HG03575 (cell line): ENCODE measurements at regions not wholly inside any gene's neighbourhood (a gene's known extent, or its start where the extent isn't known, plus 50 kb on each side); places are given as distances from the start of the nearest gene placed in this dataset.

ENCODE experiments used
- ATAC-seq: cut with Tn5 transposase; IDR thresholded peaks from one replicate; pipeline ENCODE4 v1.9.1; 2021; ENCODE audit not compliant: unreplicated experiment, insufficient number of reproducible peaks, low FRiP score; ENCODE audit errors: extremely low read depth

DNA sequence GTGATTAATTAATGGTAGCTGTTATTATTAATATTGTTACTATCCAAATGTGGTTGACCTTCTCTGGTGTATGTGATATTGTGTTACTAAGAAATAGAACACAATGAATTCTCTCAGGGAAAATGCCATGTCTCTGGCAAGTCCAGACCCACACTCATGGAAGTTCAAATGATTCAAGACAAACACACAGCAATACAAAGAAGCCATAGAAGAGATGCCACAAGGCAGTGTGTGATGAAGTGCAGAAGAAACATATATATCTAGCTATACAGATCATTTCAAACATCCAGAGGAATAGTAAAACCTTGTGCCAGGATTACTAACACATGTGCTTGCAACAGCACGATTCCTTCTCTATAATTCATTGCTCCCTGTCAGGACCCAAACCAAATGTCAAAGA lies 93.1 kb upstream of the SOD3 start:
- no peak for ATAC-seq

DNA sequence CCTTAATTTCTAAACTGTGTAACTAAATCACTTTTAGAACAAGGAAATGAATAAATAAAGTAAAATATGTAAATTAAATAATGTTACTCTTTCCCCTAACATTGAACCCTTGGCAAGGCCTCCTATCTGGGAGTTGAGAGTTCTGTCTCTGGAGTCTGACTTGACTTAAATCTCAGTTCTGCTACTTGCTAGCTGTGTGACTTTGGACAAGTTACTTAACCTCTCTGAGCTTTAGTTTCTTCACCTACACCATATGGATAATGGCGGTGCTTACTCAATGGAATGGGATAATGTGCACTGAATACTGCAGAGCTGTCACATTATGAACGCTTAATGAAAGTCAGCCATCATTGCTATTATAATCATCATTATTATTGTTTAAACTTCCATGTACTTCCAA lies 92.1 kb upstream of the SOD3 start:
- no peak for ATAC-seq

DNA sequence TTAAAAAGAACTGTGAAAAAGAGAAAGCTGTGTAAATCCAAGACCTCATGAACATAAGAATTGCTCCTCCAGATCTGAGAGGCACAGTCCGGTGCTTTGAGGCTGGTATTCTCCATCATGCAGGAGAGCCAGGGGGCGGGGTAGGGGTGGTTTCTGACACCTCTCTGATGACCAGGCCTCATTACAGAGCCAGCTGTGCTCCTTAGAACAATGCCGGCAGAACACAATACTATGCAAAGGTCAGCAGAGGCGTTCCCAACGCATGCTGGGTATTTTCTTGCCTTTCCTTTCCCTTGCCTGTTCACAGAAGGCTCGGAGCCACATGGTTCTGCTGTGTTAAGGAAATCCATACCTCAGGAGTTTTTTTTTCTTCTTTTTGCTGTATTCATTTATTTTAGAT lies 91.2 kb upstream of the SOD3 start:
- ATAC-seq, result no peak

DNA sequence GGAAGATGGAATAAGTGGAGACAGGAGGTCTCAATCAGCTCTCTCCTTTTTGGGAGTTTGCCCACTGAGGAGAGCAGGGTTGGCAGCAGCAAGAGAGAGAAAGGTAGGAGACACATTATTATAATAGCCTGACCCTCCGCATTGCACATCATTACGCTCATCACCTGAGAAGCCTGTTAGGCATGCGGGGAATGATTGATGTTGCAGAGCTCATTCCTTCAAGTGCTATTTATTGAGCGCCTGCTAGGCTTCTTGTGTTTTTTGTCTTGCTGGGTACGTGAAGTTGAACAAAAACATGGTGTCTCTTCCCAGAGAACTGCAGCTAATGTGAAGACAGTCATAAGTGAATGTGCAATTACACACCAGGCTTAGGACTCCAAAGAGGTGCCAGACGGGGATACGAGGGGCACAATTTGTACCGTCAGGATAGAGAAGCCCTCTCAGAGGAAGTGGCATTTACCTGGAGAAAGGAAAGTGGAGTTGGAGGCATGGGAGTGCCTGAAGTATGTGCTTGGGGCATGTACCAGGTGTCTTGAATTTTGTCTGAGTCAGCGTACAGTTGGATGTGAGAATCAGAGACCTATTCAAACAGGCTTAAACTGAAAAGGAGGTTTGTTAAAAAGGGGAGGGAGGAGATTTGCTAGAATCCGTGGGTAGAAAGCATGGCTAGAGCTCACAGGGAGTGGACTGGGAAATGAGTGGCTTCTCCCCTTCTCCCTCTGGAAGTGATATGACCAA lies 90.2 kb upstream of the SOD3 start:
- no peak for ATAC-seq

DNA sequence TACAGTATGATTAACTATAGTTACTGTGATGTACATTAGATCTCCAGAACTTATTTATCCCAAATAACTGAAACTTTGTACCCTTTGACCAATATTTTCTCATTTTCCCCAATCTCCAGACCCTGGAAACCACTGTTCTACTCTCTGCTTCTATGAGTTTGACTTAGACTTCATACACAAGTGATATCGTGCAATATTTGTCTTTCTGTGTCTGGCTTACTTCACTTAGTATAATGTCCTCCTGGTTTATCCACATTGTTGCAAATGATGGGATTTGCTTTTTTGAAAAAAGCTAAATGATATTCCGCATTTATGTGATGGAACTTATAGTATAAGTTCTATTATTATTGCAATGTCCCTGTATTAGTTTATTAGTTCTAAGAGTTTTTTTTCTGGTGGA lies 81.8 kb upstream of the SOD3 start:
- ATAC-seq, result no peak

DNA sequence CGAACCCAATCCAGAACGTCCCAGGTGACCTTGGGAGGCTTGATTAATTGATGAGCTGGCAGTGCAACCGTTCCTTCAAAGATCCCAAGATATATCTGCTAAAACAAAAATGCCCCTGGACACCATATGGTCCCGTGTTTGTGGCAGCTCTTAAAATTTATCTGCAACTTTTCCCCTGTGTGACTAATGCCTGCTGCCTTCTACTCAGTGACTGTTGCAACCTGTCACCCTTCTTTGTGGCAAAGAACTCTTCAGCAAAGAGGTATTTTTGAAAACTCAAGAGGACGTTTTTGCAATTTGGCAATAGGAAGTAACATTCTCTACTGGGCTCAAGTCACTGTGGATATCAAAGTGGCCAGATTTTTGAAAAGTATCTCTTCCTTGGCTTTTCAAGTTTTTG lies 75.8 kb upstream of the SOD3 start:
- ATAC-seq, result no peak

DNA sequence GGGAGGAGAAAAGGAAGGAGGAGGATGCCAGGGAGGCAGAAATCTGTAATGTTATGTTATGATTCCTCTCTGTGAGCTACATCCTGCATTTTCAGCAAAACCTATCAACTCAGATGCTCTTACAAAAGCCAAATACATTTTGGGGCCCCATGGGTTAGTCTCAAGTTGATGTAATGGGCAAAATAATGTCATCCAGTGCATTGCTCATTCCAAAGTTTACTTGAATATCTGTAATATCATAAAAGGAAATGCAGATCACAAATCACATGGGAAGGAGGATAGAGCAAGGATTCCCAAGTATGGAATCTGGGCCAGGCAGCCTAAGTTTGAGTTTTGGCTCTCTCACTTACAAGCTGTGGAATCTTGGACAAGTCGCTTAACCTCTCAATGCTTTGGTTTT lies 74.9 kb upstream of the SOD3 start:
- ATAC-seq, result no peak

DNA sequence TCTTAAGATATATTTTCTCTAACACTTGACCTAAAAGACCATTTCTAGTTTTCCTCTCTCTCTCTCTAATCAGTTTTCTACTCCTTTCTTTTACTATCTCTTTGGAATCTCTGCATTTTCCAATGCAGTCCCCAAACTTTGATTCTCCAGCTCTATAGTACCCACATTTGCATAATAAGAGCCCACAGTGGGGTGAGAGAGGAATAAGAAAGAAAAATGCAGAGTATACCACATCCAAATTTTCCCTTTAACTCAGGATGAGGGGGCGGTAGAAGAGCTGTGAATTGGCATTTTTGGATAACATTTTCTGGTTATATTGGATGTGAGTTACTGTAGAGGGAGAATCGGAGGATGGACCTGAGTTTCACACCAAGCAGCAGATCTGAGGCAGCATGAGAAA lies 74.4 kb upstream of the SOD3 start:
- no peak for ATAC-seq

DNA sequence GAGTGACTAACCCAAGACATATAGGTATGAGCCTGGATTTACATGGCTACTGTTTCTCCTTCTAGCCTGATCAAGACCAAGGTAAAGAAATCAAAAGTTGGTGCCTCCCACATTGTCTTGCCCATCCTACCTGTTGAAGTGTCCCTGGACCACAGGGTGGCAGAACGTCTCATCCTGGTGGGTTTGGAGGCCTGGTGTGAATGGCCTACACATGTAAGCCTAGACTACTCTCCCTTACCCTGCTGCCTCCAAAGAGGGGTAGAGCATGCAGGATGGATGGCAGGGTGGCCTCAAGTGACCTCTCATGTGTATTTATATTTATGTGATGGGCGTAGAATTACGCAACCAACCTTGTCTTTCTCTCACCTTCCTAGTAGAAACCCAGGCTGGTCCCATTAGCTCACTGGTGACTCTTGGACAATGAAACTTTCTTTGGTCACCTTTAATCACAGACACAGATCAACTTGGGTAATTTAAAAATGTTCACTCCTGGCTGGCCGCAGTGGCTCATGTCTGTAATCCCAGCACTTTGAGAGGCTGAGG lies 73.3 kb upstream of the SOD3 start:
- no peak for ATAC-seq

DNA sequence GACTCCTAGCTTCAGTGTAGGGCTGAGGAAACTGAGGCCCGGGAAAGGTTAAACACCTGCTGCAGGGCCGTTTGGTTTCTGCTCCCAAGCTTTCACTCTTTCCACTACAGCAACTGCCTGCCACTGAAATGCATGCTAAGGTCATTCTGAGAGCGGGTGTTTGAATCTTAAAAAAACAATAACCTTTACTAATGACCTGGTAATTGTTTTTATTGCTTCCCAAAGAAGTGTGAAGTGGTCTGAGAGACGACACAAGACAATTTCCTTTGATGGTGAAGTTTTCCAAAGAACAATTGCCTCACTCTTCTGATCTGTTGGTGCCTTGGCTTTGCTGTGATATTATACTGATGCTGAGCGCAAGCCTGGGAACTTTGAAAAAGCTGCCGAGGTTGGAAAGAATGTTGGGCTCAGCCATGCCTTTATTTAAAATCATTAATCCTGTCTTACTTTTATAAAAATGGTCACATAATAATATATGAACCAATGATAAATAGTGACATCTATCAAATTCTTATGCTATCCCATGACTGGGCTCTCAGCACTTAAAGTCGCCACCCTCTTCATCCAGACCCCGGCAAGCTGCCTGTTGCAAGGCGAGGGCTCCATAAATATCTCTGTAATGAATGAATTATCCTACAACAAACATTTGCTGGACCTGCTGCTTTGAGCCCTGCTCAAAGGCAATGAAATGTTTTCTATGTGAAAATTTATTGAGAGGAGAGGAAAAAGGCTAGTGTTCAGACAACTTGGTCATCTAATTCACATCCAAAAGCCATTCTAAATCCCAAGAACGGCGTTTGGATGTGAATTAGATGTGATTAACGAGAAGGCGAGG lies 67.8 kb upstream of the SOD3 start:
- no peak for ATAC-seq

DNA sequence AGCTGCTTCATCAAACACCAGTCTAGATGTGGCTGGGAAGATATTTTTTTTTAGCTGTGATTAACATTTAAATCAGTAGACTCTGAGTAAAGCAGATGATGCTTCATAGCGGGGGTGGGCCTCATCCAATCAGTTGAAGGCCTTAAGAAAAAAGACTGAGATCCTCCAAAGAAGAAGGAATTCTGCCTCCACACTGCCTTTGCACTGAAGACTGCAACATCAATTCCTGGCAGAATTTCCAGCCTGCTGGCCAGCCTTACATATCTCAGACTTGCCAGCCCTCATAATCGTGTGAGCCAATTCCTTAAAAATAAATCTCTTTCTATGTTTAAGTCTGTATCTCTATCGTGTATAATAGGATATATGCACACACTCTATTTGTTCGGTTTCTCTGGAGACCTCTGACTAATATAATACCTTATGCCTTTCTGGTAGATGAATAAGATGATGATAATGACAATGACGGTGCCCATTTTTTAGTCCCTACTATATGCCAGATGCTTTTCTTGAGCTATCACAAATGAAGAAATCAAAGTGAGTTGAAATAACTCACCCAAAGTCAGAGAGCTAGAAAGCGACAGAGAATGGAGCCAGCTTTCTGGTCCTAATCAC lies 66.1 kb upstream of the SOD3 start:
- ATAC-seq, result no peak

DNA sequence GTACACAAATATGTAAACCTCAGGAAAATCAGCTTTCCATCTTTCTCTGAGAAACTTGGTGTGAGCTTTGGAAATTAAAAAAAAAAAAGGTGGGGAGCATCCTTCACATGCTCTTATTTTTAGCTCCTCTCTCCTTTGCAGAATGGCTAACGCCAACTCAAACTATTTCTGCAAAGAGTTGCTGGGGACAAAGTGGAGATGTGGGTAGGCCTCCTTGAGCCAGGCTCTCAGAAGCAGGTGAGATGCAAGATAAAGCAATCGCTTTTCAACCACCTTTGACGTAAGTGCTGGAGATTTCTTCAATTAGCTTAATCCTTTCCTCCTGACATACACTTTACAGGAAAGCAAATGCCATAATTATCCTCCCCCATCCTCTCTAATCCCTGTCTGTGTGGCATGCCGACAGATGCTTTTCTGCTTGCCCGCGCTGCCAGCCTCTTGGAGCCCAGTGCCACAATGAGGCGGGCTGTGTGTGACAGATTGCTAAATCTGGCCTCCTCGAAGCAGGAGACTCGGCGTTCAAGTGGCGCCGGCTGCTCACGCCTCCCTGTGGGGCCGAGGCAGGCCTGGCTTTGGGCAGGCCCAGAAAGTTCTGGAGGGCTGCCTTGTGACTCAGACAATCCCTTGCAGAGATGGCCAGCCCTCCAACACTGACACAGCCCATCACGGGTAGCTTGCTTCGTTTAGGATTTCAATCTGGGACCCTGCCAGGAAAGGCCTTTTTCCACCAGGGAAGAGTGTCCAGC lies 64.9 kb upstream of the SOD3 start:
- ATAC-seq, result no peak

DNA sequence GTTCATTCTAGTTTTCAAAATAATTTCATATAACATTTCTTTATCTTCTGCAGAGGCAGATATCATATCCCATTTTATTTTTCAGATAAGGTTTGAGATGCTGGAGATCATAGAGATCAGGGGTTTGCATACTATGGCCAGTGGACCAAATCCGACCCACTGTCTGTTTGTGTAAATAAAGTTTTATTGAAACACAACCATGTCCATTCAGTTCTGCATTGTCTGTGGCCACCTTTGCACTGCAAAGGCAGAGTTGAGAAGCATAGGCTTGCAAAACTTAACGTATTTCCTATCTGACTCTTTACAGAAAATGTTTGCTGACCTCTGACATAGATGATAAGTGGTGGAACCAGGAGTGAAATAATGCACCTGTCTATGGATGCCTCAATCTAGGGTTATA lies 63.9 kb upstream of the SOD3 start:
- ATAC-seq, result no peak

DNA sequence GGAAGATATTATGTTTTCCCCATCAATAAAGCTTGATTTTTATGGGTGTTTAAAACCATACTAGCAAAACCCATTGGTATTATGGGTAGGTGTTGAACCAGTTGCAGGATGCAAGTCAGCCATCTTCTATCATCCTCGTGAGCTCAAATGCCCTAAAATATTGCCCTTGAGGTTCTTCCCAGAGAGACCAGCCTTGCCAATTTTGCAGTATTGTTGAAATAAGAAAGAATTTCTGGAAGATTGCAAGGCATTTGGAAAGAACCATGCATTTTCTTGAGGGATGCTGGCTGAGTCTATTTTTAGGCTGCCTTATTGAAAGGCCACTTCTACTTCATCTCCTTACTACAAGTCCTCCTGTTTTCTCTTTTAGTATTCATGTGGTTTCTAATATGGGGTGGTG lies 60.9 kb upstream of the SOD3 start:
- ATAC-seq, result no peak

DNA sequence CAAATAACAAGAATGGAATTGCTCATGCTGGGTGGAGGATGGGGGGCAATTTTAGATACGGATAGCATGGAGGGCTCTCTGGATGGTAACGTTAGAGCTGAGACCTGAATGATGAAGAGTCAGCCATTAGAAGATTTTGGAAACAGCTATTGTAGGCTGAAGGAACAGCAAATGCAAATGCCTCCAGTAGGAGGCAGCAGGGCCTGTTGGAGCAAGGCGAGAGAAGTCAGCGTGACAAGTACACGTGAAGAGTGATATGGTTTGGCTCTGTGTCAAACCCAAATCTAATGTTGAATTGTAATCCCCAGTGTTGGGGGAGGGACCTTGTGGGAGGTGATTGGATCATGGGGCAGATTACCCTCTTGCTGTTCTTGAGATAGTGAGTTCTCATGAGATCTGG lies 59.3 kb upstream of the SOD3 start:
- no peak for ATAC-seq

DNA sequence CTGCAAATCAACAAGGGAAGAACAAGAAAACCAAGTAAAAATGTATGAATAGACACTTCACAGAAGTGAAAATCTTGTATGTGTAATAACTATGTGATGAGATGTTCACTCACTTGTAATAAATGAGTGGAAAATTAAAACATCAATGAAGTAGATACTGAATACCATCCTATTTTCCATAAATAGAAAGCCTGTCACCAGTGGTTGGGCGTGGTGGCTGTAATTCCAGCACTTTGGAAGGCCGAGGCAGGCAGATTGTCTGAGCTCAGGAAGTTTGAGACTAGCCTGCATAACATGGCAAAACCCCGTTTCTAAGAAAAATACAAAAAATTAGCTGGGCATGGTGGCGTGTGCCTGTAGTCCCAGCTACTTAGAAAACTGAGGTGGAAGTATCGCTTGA lies 53.5 kb upstream of the SOD3 start:
- ATAC-seq, result no peak

DNA sequence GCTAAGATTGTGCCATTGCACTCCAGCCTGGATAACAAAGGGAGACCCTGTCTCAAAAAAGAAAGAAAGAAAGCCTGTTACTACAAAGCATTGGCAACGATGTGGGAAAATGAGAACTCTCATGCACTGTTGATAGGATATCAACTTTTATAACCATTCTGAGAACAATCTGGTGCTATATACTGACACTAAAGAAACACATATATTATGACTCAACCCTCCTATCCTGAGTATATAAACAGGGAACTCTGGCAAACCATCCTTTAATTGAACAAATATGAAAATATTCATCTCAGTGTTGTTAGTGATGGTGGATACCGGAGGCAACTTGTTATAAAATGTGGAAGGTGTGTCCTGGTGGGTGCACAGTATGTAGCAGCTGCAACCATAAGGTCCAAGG lies 53.0 kb upstream of the SOD3 start:
- no peak for ATAC-seq

DNA sequence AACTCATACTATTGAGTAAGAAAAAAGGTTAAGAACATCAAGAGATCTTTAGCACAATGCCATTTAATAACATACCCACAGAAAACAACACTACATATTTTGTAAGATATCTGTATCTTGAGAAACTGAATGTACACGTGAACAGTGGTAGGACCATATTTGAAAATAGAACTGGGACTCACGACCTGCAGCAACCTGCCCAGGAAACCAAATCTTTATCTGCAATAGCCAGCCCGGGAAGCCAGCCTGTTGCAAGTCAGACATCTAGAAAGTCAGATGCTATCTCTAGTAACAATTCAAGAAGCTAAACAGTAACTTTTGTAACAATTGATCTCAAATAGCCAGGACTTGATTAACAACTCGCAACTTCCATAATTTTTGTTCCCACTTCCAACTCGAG lies 52.6 kb upstream of the SOD3 start:
- ATAC-seq, result no peak

DNA sequence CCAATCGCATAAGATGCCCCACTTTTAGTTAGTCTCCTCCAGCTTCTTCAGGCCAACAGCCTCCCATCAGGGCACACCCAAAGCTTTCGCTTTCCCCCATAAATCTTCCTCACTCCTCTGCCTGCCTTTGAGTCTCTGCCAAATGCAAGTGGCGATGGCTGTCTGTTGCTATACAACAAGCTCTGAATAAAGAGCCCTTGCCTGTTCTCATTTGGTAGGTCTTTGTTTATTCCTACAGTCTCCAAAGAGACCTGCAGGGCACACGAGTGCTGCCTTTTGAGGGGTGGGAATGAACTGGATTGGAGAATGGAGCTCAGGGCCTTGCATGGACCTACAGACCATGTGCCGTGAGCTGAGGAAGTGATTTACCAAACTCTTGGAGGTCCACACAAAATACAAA lies 52.2 kb upstream of the SOD3 start:
- no peak for ATAC-seq
